ENCODE measurements at regions not wholly inside any gene's neighbourhood (a gene's known extent, or its start where the extent isn't known, plus 50 kb on each side); places are given as distances from the start of the nearest gene placed in this dataset.

- H3K4me1 ChIP-seq (ENCODE audit: insufficient read depth, low read length), result no peaks in the 10 kb centered on the region
- ChIA-PET POLR2A (ENCODE audit: partially characterized antibody) (no interaction called here), CTCF (ENCODE audit: partially characterized antibody) (interaction anchor here (1.0 kb wide), 1 partner anchor 10 kb away, joined by 3 read pairs; no protein-coding TSS in a partner anchor)
- H3K27me3 ChIP-seq (ENCODE audit: insufficient read depth, low read length), result no peaks in the 10 kb centered on the region
- H3K27ac ChIP-seq (ENCODE audit: low read depth, low read length), result no peak overlapping the region
- intact Hi-C loops (cut with micrococcal nuclease), result no loop called here
- H3K36me3 ChIP-seq (ENCODE audit: insufficient read depth, low read length), result no peaks in the 10 kb centered on the region
- H3K9me3 ChIP-seq (ENCODE audit: control insufficient read depth in 1 of 2, low read length in 2 of 2), result no peaks in the 10 kb centered on the region
- no peak overlapping the region for H3K4me3 ChIP-seq (ENCODE audit: low read length in 2 of 2)
- no peaks in the 10 kb centered on the region for H3K9me3 Mint-ChIP-seq
- no peak overlapping the region for H3K4me3 Mint-ChIP-seq
- no peak for DNase-seq
- peaks cover 0 to 2% of the 10 kb centered on the region in 2 donors for H3K36me3 Mint-ChIP-seq
- no peaks in the 10 kb centered on the region for H3K27me3 Mint-ChIP-seq
- no peak overlapping the region for H3K27ac Mint-ChIP-seq
- H3K4me1 Mint-ChIP-seq, result no peaks in the 10 kb centered on the region
Measured at GRCh38 chr9:3676766-3677165, 151.0 kb upstream of the RFX3 start.

- ChIA-PET CTCF (ENCODE audit: partially characterized antibody) (no interaction called here), POLR2A (ENCODE audit: partially characterized antibody) (no interaction called here)
- H3K36me3 ChIP-seq (ENCODE audit: insufficient read depth, low read length), result no peaks in the 10 kb centered on the region
- no peak overlapping the region for H3K4me3 ChIP-seq (ENCODE audit: low read length in 2 of 2)
- Mint-ChIP-seq H3K4me1 (no peaks in the 10 kb centered on the region), H3K4me3 (no peak overlapping the region), H3K27ac (no peak overlapping the region), H3K9me3 (no peaks in the 10 kb centered on the region), H3K36me3 (peaks cover 2 to 4% of the 10 kb centered on the region in 2 donors), H3K27me3 (no peaks in the 10 kb centered on the region)
- no peaks in the 10 kb centered on the region for H3K27me3 ChIP-seq (ENCODE audit: insufficient read depth, low read length)
- no peak overlapping the region for H3K27ac ChIP-seq (ENCODE audit: low read depth, low read length)
- no peaks in the 10 kb centered on the region for H3K4me1 ChIP-seq (ENCODE audit: insufficient read depth, low read length)
- no peaks in the 10 kb centered on the region for H3K9me3 ChIP-seq (ENCODE audit: control insufficient read depth in 1 of 2, low read length in 2 of 2)
- DNase-seq, result no peak
- intact Hi-C loops (cut with micrococcal nuclease), result no loop called here
Measured at GRCh38 chr9:3675946-3676345, 150.1 kb upstream of the RFX3 start.

DNA sequence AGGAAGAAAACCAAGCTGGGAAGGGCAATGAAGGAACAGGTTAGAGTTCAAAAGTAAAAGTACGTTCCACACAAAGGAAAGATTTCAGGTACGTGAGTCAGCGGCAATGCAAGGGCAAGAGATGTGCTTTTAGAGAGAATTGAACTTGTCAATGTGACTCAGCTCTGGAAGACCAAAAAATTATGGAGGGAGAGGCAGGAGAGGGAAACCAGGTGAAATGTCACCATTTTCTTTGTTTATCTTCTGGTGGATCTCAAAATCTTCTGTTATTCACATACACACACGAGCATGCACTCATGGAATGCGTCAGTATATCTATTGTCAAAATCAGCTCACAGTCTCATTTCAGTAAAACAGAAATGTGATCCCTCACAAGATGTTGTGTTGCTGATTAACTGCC lies 148.8 kb upstream of the RFX3 start:
- H3K36me3 Mint-ChIP-seq, result peaks cover 2 to 4% of the 10 kb centered on the region in 2 donors
- no peaks in the 10 kb centered on the region for H3K9me3 ChIP-seq (ENCODE audit: control insufficient read depth in 1 of 2, low read length in 2 of 2)
- CTCF ChIA-PET (ENCODE audit: partially characterized antibody), result no interaction called here

GRCh38 chr9:3672399-3672798 lies 146.6 kb upstream of the RFX3 start:
- Histone ChIP-seq H3K36me3 (ENCODE audit: insufficient read depth, low read length) (no peaks in the 10 kb centered on the region), H3K27me3 (ENCODE audit: insufficient read depth, low read length) (no peaks in the 10 kb centered on the region), H3K4me3 (ENCODE audit: low read length in 2 of 2) (no peak overlapping the region), H3K27ac (ENCODE audit: low read depth, low read length) (no peak overlapping the region), H3K4me1 (ENCODE audit: insufficient read depth, low read length) (no peaks in the 10 kb centered on the region), H3K9me3 (ENCODE audit: control insufficient read depth in 1 of 2, low read length in 2 of 2) (no peaks in the 10 kb centered on the region)
- POLR2A ChIA-PET (ENCODE audit: partially characterized antibody), result no interaction called here
- DNase-seq, result no peak
- Mint-ChIP-seq H3K4me1 (no peaks in the 10 kb centered on the region), H3K4me3 (no peak overlapping the region), H3K27me3 (no peaks in the 10 kb centered on the region), H3K36me3 (peaks cover 2 to 4% of the 10 kb centered on the region in 2 donors), H3K27ac (no peak overlapping the region), H3K9me3 (no peaks in the 10 kb centered on the region)
- CTCF ChIA-PET (ENCODE audit: partially characterized antibody), result no interaction called here
- intact Hi-C loops (cut with micrococcal nuclease), result no loop called here

More for the DNA sequence above, 148.8 kb upstream of the RFX3 start:
- no peaks in the 10 kb centered on the region for H3K27me3 ChIP-seq (ENCODE audit: insufficient read depth, low read length)
- no peak overlapping the region for H3K27ac ChIP-seq (ENCODE audit: low read depth, low read length)
- POLR2A ChIA-PET (ENCODE audit: partially characterized antibody), result no interaction called here
- Mint-ChIP-seq H3K9me3 (no peaks in the 10 kb centered on the region), H3K4me3 (no peak overlapping the region), H3K27ac (no peak overlapping the region), H3K27me3 (no peaks in the 10 kb centered on the region), H3K4me1 (no peaks in the 10 kb centered on the region)
- no peak overlapping the region for H3K4me3 ChIP-seq (ENCODE audit: low read length in 2 of 2)
- H3K36me3 ChIP-seq (ENCODE audit: insufficient read depth, low read length), result no peaks in the 10 kb centered on the region
- DNase-seq, result no peak
- intact Hi-C loops (cut with micrococcal nuclease), result no loop called here
- no peaks in the 10 kb centered on the region for H3K4me1 ChIP-seq (ENCODE audit: insufficient read depth, low read length)

- Mint-ChIP-seq H3K36me3 (peaks cover 0 to 3% of the 10 kb centered on the region in 2 donors), H3K9me3 (no peaks in the 10 kb centered on the region), H3K27me3 (no peaks in the 10 kb centered on the region), H3K27ac (no peak overlapping the region), H3K4me3 (no peak overlapping the region), H3K4me1 (no peaks in the 10 kb centered on the region)
- H3K27ac ChIP-seq (ENCODE audit: low read depth, low read length), result no peak overlapping the region
- no peaks in the 10 kb centered on the region for H3K4me1 ChIP-seq (ENCODE audit: insufficient read depth, low read length)
- H3K9me3 ChIP-seq (ENCODE audit: control insufficient read depth in 1 of 2, low read length in 2 of 2), result no peaks in the 10 kb centered on the region
- ChIA-PET CTCF (ENCODE audit: partially characterized antibody) (no interaction called here), POLR2A (ENCODE audit: partially characterized antibody) (no interaction called here)
- no peak for DNase-seq
- H3K36me3 ChIP-seq (ENCODE audit: insufficient read depth, low read length), result no peaks in the 10 kb centered on the region
- no peak overlapping the region for H3K4me3 ChIP-seq (ENCODE audit: low read length in 2 of 2)
- intact Hi-C loops (cut with micrococcal nuclease), result no loop called here
- no peaks in the 10 kb centered on the region for H3K27me3 ChIP-seq (ENCODE audit: insufficient read depth, low read length)
Measured at GRCh38 chr9:3664044-3664443, 138.2 kb upstream of the RFX3 start.

DNA sequence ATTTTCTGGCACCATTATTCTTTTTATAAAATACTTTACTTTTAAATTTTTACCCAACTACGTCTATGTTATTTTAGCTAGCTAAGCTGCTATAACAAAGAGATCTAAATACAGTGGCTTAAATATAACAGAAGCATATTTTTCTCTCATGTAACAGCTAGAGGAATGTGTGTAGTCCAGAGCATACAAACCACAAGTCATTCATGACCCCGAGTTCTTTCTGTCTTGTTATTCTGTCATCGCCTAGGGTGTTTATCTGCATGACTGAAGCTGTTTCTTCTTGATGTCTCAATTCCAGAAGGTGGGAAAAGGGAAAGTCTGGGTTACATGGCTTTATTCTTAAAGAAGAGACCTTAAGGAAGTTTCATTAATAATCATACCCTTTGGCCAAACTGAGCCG lies 136.9 kb upstream of the RFX3 start:
- H3K27me3 ChIP-seq (ENCODE audit: insufficient read depth, low read length), result no peaks in the 10 kb centered on the region
- H3K4me3 ChIP-seq (ENCODE audit: low read length in 2 of 2), result no peak overlapping the region
- no peak overlapping the region for H3K27ac Mint-ChIP-seq
- H3K4me1 ChIP-seq (ENCODE audit: insufficient read depth, low read length), result no peaks in the 10 kb centered on the region
- H3K4me3 Mint-ChIP-seq, result no peak overlapping the region
- peaks cover 0 to 3% (median 0%) of the 10 kb centered on the region in 8 donors for H3K9me3 Mint-ChIP-seq
- H3K27ac ChIP-seq (ENCODE audit: low read depth, low read length), result no peak overlapping the region
- no peaks in the 10 kb centered on the region for H3K4me1 Mint-ChIP-seq
- intact Hi-C loops (cut with micrococcal nuclease), result no loop called here
- H3K36me3 Mint-ChIP-seq, result peaks cover 0 to 3% of the 10 kb centered on the region in 2 donors
- ChIA-PET CTCF (ENCODE audit: partially characterized antibody) (interaction anchor here (1.2 kb wide), 1 partner anchor 9 kb away, joined by 4 read pairs; no protein-coding TSS in a partner anchor), POLR2A (ENCODE audit: partially characterized antibody) (no interaction called here)
- H3K9me3 ChIP-seq (ENCODE audit: control insufficient read depth in 1 of 2, low read length in 2 of 2), result no peaks in the 10 kb centered on the region
- no peaks in the 10 kb centered on the region for H3K27me3 Mint-ChIP-seq
- DNase-seq, result no peak
- H3K36me3 ChIP-seq (ENCODE audit: insufficient read depth, low read length), result no peaks in the 10 kb centered on the region

- peaks cover 3 to 4% of the 10 kb centered on the region in 2 donors for H3K36me3 Mint-ChIP-seq
- no peak overlapping the region for H3K27ac Mint-ChIP-seq
- H3K4me3 Mint-ChIP-seq, result no peak overlapping the region
- intact Hi-C loops (cut with micrococcal nuclease), result no loop called here
- no peaks in the 10 kb centered on the region for H3K4me1 ChIP-seq (ENCODE audit: insufficient read depth, low read length)
- DNase-seq, result no peak
- POLR2A ChIA-PET (ENCODE audit: partially characterized antibody), result no interaction called here
- no peaks in the 10 kb centered on the region for H3K27me3 ChIP-seq (ENCODE audit: insufficient read depth, low read length)
- no peaks in the 10 kb centered on the region for H3K4me1 Mint-ChIP-seq
- CTCF ChIA-PET (ENCODE audit: partially characterized antibody), result interaction anchor here (0.6 to 1.2 kb wide), 2 partner anchors 9 to 55 kb away, joined by 3 to 4 read pairs; no protein-coding TSS in a partner anchor
- H3K27me3 Mint-ChIP-seq, result no peaks in the 10 kb centered on the region
- no peak overlapping the region for H3K27ac ChIP-seq (ENCODE audit: low read depth, low read length)
- H3K36me3 ChIP-seq (ENCODE audit: insufficient read depth, low read length), result no peaks in the 10 kb centered on the region
- peaks cover 0 to 3% (median 0%) of the 10 kb centered on the region in 8 donors for H3K9me3 Mint-ChIP-seq
- H3K4me3 ChIP-seq (ENCODE audit: low read length in 2 of 2), result no peak overlapping the region
- H3K9me3 ChIP-seq (ENCODE audit: control insufficient read depth in 1 of 2, low read length in 2 of 2), result no peaks in the 10 kb centered on the region
Measured at GRCh38 chr9:3660936-3661335, 135.1 kb upstream of the RFX3 start.

DNA sequence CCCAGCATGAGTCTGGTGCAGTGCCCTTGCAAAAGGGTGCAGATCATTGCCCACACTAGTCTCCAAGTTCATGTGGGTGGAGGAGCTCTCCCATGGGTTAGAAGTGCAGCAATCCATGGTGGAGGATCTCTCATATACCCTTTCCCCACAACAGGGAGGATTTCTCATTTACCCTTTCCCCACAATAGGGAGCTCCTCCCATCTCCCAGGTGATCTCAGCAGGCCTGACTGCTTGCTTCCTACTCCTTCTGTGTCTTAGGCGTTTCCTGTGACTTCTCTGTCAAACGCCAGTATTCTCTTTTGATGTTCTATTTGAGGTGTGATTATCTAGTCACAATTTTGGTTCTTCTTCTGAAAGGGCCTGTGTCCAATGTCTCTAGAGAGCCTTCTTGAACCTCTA lies 133.8 kb upstream of the RFX3 start:
- H3K27ac Mint-ChIP-seq, result no peak overlapping the region
- intact Hi-C loops (cut with micrococcal nuclease), result no loop called here
- Histone ChIP-seq H3K27ac (ENCODE audit: low read depth, low read length) (no peak overlapping the region), H3K27me3 (ENCODE audit: insufficient read depth, low read length) (no peaks in the 10 kb centered on the region), H3K4me1 (ENCODE audit: insufficient read depth, low read length) (no peaks in the 10 kb centered on the region), H3K36me3 (ENCODE audit: insufficient read depth, low read length) (no peaks in the 10 kb centered on the region), H3K9me3 (ENCODE audit: control insufficient read depth in 1 of 2, low read length in 2 of 2) (no peaks in the 10 kb centered on the region), H3K4me3 (ENCODE audit: low read length in 2 of 2) (no peak overlapping the region)
- no peak for DNase-seq
- peaks cover 0 to 3% (median 0%) of the 10 kb centered on the region in 8 donors for H3K9me3 Mint-ChIP-seq
- no peaks in the 10 kb centered on the region for H3K27me3 Mint-ChIP-seq
- CTCF ChIA-PET (ENCODE audit: partially characterized antibody), result interaction anchor here (1.2 kb wide), 1 partner anchor 192 kb away, joined by 3 read pairs; no protein-coding TSS in a partner anchor
- H3K36me3 Mint-ChIP-seq, result peaks cover 3 to 4% of the 10 kb centered on the region in 2 donors
- H3K4me1 Mint-ChIP-seq, result no peaks in the 10 kb centered on the region
- H3K4me3 Mint-ChIP-seq, result no peak overlapping the region
- POLR2A ChIA-PET (ENCODE audit: partially characterized antibody), result no interaction called here
